ENCODE measurements at regions not wholly inside any gene's neighbourhood (a gene's known extent, or its start where the extent isn't known, plus 50 kb on each side); places are given as distances from the start of the nearest gene placed in this dataset.

DNA sequence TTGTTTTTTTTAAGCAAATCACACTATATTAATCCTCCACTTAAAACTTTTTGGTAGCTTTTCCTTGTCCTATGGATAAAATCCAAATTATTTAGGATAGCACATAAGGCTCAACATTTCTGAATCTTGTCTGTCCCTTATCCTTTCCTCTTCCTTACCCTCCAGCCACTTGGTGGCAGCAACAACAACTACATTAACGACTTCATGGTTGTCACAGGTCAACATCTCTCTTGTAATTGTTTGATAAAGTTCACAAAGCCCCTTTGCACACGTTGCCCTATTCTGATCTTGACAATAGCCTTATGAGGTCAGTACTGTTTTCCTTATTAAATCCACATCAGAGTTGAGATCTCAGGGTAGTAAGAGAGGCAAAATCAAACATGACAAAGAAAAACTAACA lies 269.0 kb upstream of the PABPC4L start:
- DNase-seq = no peak

DNA sequence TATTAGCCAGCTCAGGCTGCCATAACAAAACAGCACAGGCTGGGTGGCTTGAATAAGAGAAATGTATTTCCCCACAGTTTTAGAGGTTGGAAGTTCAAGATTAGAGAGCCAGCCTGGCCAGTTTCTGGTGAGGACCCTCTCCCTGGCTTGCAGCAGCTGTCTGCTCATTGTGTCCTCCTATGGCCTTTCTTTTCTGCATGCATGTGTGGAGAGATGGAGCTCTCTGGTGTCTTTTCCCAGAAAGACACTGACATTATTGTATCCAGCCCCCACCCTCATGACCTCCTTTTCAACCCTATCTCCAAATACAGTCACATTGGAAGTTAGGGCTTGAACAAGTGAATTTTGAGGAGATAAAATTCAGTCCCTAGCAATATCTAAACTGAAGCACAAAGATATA lies 263.8 kb upstream of the PABPC4L start:
- no peak for DNase-seq

GRCh38 chr4:134463771-134464170 lies 262.2 kb upstream of the PABPC4L start:
- no peak for DNase-seq

DNA sequence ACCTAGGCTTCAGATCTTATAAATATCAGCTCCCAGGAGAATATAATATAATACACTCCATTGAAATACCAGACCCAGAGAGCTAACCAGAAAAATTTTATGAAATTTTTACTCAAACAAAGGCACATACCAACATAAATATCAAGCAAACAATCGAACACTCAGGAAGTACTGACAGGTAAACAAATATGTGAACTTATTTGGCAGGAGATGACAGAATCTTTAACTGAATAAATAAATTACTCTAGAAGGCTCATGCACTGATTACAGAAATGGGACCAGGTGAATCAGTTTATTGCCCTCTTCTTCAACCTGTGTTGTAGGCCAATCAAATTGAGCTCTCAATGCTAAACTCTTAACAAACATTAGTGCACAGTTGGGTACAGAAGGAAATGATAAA lies 225.2 kb upstream of the PABPC4L start:
- no peak for DNase-seq

DNA sequence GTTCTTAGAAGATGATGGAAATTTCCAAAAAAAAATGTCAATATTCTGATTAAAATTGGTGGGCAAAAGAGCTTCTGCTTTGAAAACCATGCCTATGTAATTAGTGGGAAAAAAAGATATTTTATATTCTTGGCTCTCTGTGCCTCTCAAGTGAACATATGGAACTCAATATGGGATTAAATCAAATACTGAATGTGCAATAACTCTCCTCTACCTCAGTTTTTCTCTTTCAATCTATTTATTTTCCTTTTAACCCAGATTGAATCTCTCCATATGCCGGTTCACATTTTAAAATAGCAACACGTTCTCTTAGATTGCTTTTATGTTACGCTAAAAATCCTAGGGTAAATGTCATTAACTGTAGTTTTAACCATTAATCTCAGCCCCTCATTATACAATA lies 224.2 kb upstream of the PABPC4L start:
- no peak for DNase-seq

- DNase-seq = no peak
Observed at GRCh38 chr4:134422776-134423175, 221.2 kb upstream of the PABPC4L start.

DNA sequence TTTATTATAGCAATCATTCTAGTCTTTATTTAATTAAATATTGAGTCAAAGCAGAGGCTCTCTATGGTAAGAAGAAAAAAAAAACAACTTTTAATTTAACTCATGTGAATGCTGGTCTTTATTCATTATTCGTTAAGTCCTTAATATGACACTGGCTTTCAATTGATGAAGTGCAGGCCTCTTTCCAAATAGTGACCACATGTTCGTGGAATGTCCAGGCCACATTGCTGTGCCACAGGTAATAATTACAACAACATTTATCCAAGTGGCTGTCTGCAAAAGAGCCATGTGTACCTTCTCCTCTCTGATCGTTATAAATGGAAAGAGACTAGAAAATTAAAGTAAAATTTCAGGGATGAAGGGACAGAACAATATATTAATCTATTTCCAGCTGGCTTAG lies 220.1 kb upstream of the PABPC4L start:
- no peak for DNase-seq

- DNase-seq = no peak
Observed at GRCh38 chr4:134408897-134409296, 207.3 kb upstream of the PABPC4L start.

DNA sequence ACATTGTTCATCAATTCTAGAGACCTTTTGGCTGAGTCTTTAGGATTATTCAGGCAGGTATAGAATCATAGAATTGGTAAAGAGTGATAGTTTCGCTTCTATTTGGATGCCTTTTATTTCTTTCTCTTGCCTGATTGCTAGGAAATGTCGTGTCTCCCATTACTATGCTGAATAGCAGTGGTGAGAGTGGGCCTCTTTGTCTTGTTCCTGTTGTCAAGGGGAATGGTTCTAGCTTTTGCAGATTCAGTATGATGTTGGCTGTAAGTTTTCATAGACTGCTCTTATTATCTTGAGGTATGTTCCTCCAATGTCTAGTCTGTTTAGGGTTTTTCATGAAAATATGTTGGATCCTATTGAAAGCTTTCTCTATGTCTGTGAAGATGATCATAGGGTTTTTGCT lies 200.2 kb upstream of the PABPC4L start:
- DNase-seq = no peak

GRCh38 chr4:134393592-134393991 lies 192.0 kb upstream of the PABPC4L start:
- no peak for DNase-seq

DNA sequence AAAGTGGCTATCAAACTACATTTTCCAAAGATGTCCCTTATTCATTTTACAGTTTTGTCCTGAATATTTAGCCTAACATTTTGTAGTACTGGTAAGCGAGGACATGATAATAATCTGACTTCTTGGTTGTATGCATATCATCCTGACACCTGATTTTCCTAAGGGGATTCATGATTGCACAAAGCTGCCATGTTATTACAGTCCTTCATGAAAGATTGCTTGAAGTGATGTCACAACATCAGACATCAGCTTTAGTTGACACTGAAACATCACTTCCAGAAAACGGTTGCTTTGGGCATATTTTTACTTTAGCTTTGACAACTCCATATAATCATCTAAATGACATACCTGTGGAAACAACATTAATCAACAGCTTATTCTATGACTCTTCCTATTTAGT lies 188.7 kb upstream of the PABPC4L start:
- no peak for DNase-seq

DNA sequence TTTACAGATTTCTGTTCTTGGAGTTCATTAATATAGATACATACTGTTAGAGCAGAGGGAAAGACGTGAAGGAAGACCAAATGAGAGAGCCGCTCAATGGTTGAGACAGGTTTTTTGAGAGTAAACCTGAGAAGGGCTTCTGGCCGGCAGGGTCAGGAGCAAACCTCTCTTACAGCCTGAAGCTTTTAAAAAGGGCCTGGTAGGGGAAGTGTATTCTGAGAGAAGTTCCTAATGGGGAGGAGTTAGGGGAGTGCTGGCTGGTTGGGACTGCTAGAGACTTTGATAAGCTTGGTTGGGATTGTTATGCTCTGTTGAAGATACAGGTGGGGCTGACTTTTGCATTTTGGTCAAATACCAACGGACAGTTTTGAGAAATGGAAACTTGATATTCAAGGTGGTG lies 186.8 kb upstream of the PABPC4L start:
- no peak for DNase-seq

DNA sequence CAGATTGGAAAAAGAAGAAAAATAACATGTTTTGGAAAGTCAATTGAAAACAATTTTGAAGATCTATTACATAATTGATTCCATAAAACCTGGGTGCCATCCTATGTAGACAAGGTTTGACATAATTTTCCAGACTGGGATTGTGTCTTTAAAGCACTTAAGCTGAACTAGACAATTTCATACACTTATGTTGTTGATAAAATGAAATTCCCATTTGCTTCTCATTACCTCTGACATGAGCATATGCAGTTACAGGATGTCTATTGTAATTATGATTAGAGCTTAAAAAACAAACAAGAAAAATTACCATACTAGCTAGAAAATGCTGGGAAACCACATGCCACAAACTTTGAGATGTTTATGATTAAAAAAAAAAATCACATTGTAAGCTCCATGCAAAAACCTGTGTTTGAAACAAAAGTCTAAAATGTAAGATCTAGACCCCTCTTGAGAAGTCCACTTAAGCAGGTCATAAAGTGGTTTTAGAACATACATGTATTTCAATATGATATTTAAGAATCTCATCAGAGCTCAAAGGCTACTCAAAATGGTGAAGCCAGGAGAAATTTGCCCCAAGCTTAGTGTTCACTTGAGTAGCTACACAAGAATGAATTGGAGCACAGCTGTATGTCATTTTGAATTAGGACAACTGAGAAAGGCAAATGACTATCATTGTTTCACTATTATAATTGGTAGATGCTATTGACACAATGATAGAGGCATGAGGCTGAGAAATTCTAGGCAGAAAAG lies 181.1 kb upstream of the PABPC4L start:
- no peak for DNase-seq

DNA sequence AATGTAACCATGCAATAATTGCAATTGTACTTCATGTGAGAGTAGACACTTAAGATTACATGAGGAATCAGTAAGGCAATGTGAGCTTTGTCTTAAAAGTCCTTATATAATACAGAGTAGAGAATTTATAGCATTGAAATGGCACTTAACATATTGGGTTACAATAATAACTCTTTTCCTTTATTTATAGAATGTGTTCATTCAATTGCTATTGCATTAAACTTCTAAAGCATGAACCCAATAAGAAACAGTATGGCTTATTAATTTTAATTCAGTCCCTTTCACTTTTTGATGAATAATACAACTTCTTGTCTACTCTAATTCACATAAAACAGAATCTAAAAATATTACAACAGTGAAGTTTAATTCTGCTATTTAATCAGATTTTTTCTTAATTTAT lies 174.2 kb upstream of the PABPC4L start:
- DNase-seq = no peak

DNA sequence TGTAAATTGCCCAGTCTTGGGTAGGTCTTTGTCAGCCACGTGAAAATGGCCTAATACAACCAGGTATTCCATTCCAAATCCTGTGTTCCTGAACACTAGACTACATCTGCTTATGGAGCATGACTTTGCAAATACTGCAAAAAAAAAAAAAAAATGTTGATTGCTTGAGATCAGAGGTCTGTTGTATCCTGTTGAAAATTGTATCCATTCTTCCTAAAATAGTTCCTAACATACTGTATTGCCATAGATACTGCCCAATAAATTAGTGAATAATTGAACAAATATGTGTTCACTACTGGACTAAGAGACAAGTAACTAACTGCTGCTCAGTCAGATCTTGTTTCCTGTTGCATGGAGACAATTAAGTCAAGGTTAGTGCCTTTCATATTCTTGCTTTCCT lies 164.3 kb upstream of the PABPC4L start:
- no peak for DNase-seq

DNA sequence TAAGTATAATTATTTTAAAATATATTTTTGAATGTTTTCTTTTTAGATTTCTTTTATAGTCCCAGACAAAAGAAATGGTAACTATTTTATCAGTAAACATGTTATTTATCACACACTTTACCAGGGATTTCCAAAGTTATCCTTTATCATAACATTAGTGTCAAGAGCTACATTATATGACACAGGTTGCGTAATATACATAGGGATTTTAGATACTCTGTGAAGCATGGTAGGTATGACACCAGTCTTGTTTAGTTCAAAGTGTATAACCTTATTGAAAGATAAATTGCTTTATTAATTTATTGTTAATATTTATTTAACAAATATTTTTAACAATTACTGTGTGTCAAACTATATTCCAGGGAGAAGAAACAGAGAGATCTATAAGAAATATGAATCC lies 163.3 kb upstream of the PABPC4L start:
- DNase-seq = no peak

DNA sequence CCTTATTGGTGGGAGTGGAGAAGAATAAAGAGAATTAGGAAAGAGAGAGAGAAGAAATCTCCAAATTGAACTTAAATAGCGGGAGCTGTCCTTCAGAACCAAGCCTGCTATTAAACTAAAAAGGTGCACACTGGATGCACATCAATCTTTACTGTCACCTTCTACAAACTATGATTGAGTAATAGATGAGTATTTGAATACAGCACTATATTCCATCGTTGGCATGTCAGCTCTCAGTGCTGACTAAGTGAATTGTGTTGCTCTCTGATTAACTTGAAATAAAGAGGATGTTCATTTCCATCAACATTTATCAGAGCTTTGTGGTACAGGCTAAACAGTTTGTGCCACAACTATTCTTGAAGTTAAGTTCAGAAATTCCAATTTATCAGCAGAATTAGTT lies 143.7 kb upstream of the PABPC4L start:
- DNase-seq = no peak

DNA sequence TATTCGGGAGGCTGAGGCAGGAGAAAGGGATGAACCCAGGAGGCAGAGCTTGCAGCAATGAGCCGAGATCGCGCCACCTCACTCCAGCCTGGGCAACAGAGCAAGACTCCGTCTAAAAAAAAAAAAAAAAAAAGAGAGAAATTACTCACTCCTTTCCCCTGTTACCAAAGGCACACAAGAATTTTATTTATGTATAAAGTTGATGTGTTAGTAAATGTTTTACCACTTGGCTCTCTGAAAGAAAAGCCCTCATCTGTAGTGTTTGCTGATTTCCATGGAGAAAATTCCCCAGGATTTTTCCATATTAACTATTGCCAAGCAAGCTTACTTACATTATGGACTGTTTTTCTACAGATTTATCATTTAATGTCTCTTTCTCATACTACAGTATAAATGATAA lies 142.1 kb upstream of the PABPC4L start:
- DNase-seq = no peak

GRCh38 chr4:134343081-134343480 lies 141.5 kb upstream of the PABPC4L start:
- no peak for DNase-seq

- DNase-seq = no peak
Observed at GRCh38 chr4:134337574-134337973, 136.0 kb upstream of the PABPC4L start.

DNA sequence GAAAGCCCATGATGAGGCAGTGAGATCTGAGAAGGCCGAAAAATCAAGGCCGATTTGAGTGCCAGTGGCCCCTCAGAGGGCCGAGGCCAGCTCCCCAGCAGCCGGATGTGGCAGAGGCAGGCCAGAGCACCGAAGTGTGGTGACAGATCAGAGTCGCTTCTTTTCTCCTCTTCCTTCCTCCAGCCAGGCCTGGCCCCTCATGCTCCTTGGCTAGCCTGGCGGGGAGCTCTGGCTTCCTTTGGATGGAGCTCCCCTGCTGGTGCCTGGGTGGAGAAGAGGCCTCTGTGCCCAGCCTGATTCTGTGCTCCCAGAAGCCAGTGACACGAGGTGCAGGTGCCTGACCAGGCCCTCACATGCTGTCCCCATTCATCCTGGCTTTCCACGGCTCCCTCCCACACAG lies 127.2 kb upstream of the PABPC4L start:
- DNase-seq = peak; percentile 22

DNA sequence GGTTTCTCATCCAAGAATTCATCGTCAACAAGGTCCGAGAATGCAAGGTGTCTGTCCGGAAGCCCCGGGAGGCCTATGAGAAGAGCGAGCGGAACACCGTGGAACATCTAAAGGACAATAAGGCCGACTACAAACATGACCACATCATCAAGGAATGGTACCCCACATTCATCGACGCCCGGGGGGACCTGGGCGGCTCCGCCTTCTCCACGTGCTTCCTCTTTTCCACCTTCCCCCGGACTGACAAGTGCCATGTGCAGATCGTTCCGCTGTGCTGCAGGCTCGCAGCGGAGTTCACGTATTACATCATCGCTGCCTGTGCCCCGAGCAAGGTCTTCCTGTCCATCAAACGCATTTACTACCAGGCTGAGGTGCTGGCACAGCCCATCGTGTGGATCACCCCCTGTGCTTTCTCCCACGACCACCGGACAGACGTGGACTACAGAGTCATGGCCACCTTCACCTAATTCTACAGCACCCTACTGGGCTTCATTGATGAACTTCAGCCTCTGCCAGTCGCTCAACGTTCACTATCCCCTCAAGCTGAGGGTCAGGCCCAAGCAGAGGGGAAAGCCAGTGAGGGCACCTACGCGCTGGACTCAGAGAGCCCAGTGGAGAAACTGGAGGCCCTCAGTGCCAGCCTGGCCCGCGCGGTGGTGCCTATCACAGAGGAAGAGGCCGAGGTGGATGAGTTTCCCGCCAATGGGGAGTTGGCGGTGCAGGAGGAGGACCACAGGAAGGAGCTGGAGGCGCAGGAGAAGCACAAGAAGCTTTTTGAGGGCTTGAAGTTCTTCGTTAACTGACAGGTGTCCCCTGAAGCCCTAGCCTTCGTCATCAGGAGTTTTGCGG lies 125.9 kb upstream of the PABPC4L start:
- peak; percentile 30 for DNase-seq

GRCh38 chr4:134326866-134327265 lies 125.3 kb upstream of the PABPC4L start:
- DNase-seq = peak; percentile 3

- DNase-seq = no peak
Observed at GRCh38 chr4:134324179-134324578, 122.6 kb upstream of the PABPC4L start.

- DNase-seq = no peak
Observed at GRCh38 chr4:134320048-134320447, 118.5 kb upstream of the PABPC4L start.

All from NCI-H510A treated with DMSO at 0.1 percent for 48 hours (cell line).